ENCODE measurements at regions not wholly inside any gene's neighbourhood (a gene's known extent, or its start where the extent isn't known, plus 50 kb on each side); places are given as distances from the start of the nearest gene placed in this dataset.
"Not testable (repeated sequence)": the region's sequence is repeated elsewhere in the genome, so short reads cannot be mapped to it uniquely, and the experiment has no call there.

GRCh38 chr3:178348561-178349217 is 187.5 kb upstream of the KCNMB2 start:
- not testable (repeated sequence) for DNase-seq (ENCODE audit: low spot score)

GRCh38 chr3:178349218-178349596 is 187.0 kb upstream of the KCNMB2 start:
- not testable (repeated sequence) for DNase-seq (ENCODE audit: low spot score)

- no peak for DNase-seq (ENCODE audit: low spot score)
These were observed 185.5 kb upstream of the KCNMB2 start for GRCh38 chr3:178350763-178351162.

- peak; percentile 33 for DNase-seq (ENCODE audit: low spot score)
These were observed 183.8 kb upstream of the KCNMB2 start for GRCh38 chr3:178352326-178353005.

GRCh38 chr3:178353006-178353694 is 183.1 kb upstream of the KCNMB2 start:
- DNase-seq (ENCODE audit: low spot score) = no peak

- DNase-seq (ENCODE audit: low spot score) = no peak
These were observed 176.5 kb upstream of the KCNMB2 start for GRCh38 chr3:178359728-178360127.

GRCh38 chr3:178363048-178363447 is 173.2 kb upstream of the KCNMB2 start:
- not testable (repeated sequence) for DNase-seq (ENCODE audit: low spot score)

GRCh38 chr3:178367817-178368617 is 168.2 kb upstream of the KCNMB2 start:
- peak; percentile 99 for DNase-seq (ENCODE audit: low spot score)

GRCh38 chr3:178369006-178369405 is 167.2 kb upstream of the KCNMB2 start:
- DNase-seq (ENCODE audit: low spot score) = peak; percentile 62

GRCh38 chr3:178369811-178370210 is 166.4 kb upstream of the KCNMB2 start:
- no peak for DNase-seq (ENCODE audit: low spot score)

GRCh38 chr3:178370387-178370786 is 165.8 kb upstream of the KCNMB2 start:
- no peak for DNase-seq (ENCODE audit: low spot score)

GRCh38 chr3:178381555-178381954 is 154.7 kb upstream of the KCNMB2 start:
- no peak for DNase-seq (ENCODE audit: low spot score)

GRCh38 chr3:178381971-178382448 is 154.2 kb upstream of the KCNMB2 start:
- DNase-seq (ENCODE audit: low spot score) = no peak

GRCh38 chr3:178382449-178383061 is 153.7 kb upstream of the KCNMB2 start:
- peak; percentile 59 for DNase-seq (ENCODE audit: low spot score)

GRCh38 chr3:178384321-178385230 is 151.7 kb upstream of the KCNMB2 start:
- DNase-seq (ENCODE audit: low spot score) = peak; percentile 94

GRCh38 chr3:178385280-178385952 is 150.8 kb upstream of the KCNMB2 start:
- DNase-seq (ENCODE audit: low spot score) = peak; percentile 83

- no peak for DNase-seq (ENCODE audit: low spot score)
These were observed 149.8 kb upstream of the KCNMB2 start for GRCh38 chr3:178386401-178386800.

- no peak for DNase-seq (ENCODE audit: low spot score)
These were observed 149.4 kb upstream of the KCNMB2 start for GRCh38 chr3:178386880-178387279.

- DNase-seq (ENCODE audit: low spot score) = no peak
These were observed 147.8 kb upstream of the KCNMB2 start for GRCh38 chr3:178388473-178388872.

GRCh38 chr3:178389258-178389657 is 147.0 kb upstream of the KCNMB2 start:
- no peak for DNase-seq (ENCODE audit: low spot score)

Measured in cerebellar cortex (tissue), 1 donor.